SJCRH30 (cell line): ENCODE measurements at regions not wholly inside any gene's neighbourhood (a gene's known extent, or its start where the extent isn't known, plus 50 kb on each side); places are given as distances from the start of the nearest gene placed in this dataset.
A peak's percentile ranks its signal among the peaks of the same experiment; 100 is the strongest.

ENCODE experiments used
- DNase-seq, 2 experiments: peaks; one replicate each; pipeline ENCODE4 v3.0.0-alpha.2; 2015 to 2020
- H3K27ac ChIP-seq: fragments of 250-450 bp; sonication (Bioruptor Pico); 2 replicates; pipeline ENCODE4 v1.5.1; 2020; ENCODE audit warnings: mild to moderate bottlenecking, moderate library complexity
- H3K27me3 ChIP-seq: fragments of 250-450 bp; sonication (Bioruptor Pico); 2 replicates; pipeline ENCODE4 v1.5.1; 2020; ENCODE audit warnings: mild to moderate bottlenecking, moderate library complexity
- H3K36me3 ChIP-seq: fragments of 250-450 bp; sonication (Bioruptor Pico); 2 replicates; pipeline ENCODE4 v1.5.1; 2020; ENCODE audit warnings: mild to moderate bottlenecking, moderate library complexity
- H3K4me1 ChIP-seq: fragments of 250-450 bp; sonication (Bioruptor Pico); 2 replicates; pipeline ENCODE4 v1.5.1; 2020; ENCODE audit warnings: mild to moderate bottlenecking, moderate library complexity
- H3K4me3 ChIP-seq: fragments of 250-450 bp; sonication (Bioruptor Pico); 2 replicates; pipeline ENCODE4 v1.5.1; 2020; ENCODE audit warnings: mild to moderate bottlenecking, moderate library complexity
- H3K9me3 ChIP-seq: fragments of 250-450 bp; sonication (Bioruptor Pico); replicated peaks from 2 replicates; pipeline ENCODE4 v1.5.1; 2020; ENCODE audit warnings: mild to moderate bottlenecking, moderate library complexity

- Histone ChIP-seq H3K9me3 (no peaks in the 10 kb centered on the region), H3K4me1 (peaks cover 57% of the 10 kb centered on the region), H3K27me3 (no peaks in the 10 kb centered on the region), H3K27ac (peak overlapping the region; percentile 92), H3K4me3 (peak overlapping the region; percentile 10; the same call in 1 of the 2 replicates), H3K36me3 (no peaks in the 10 kb centered on the region)
- peak; percentile 85 to 87 for DNase-seq
These were observed 61.4 kb upstream of the KLF13 start for GRCh38 chr15:31265090-31265870.

GRCh38 chr15:31265871-31266711, 60.5 kb upstream of the KLF13 start:
- Histone ChIP-seq H3K27me3 (no peaks in the 10 kb centered on the region), H3K4me3 (peak overlapping the region; percentile 11; the same call in 1 of the 2 replicates), H3K9me3 (no peaks in the 10 kb centered on the region), H3K27ac (peak overlapping the region; percentile 92), H3K36me3 (no peaks in the 10 kb centered on the region), H3K4me1 (peaks cover 57% of the 10 kb centered on the region)
- peak; percentile 95 to 97 for DNase-seq

GRCh38 chr15:31266712-31267111, 59.9 kb upstream of the KLF13 start:
- Histone ChIP-seq H3K27ac (peak overlapping the region; percentile 92), H3K36me3 (no peaks in the 10 kb centered on the region), H3K4me3 (peak overlapping the region; percentile 11; the same call in 1 of the 2 replicates), H3K9me3 (no peaks in the 10 kb centered on the region), H3K4me1 (peaks cover 54% of the 10 kb centered on the region), H3K27me3 (no peaks in the 10 kb centered on the region)
- peak in 1 of 2 experiments; percentile 81 for DNase-seq

- no peaks in the 10 kb centered on the region for H3K27me3 ChIP-seq
- peak; percentile 41 to 51 for DNase-seq
- H3K4me3 ChIP-seq = peak overlapping the region; percentile 11; the same call in 1 of the 2 replicates
- H3K4me1 ChIP-seq = peaks cover 54% of the 10 kb centered on the region
- peak overlapping the region; percentile 92 for H3K27ac ChIP-seq
- no peaks in the 10 kb centered on the region for H3K9me3 ChIP-seq
- no peaks in the 10 kb centered on the region for H3K36me3 ChIP-seq
These were observed 59.2 kb upstream of the KLF13 start for GRCh38 chr15:31267161-31268107.

- no peak for DNase-seq
- Histone ChIP-seq H3K36me3 (no peaks in the 10 kb centered on the region), H3K9me3 (no peaks in the 10 kb centered on the region), H3K4me1 (peaks cover 60% of the 10 kb centered on the region), H3K4me3 (no peak overlapping the region), H3K27ac (no peak overlapping the region), H3K27me3 (no peaks in the 10 kb centered on the region)
These were observed 58.5 kb upstream of the KLF13 start for GRCh38 chr15:31268108-31268501.

- no peaks in the 10 kb centered on the region for H3K36me3 ChIP-seq
- no peak overlapping the region for H3K4me3 ChIP-seq
- H3K27me3 ChIP-seq = no peaks in the 10 kb centered on the region
- H3K27ac ChIP-seq = no peak overlapping the region
- no peaks in the 10 kb centered on the region for H3K9me3 ChIP-seq
- peak in 1 of 2 experiments; percentile 44 for DNase-seq
- H3K4me1 ChIP-seq = peaks cover 64% of the 10 kb centered on the region
These were observed 57.5 kb upstream of the KLF13 start for GRCh38 chr15:31268911-31269784.

- Histone ChIP-seq H3K9me3 (no peaks in the 10 kb centered on the region), H3K4me3 (no peak overlapping the region), H3K27ac (no peak overlapping the region), H3K27me3 (no peaks in the 10 kb centered on the region), H3K4me1 (peaks cover 62% of the 10 kb centered on the region), H3K36me3 (no peaks in the 10 kb centered on the region)
- no peak for DNase-seq
These were observed 56.6 kb upstream of the KLF13 start for GRCh38 chr15:31269816-31270575.

GRCh38 chr15:31270767-31271166, 55.9 kb upstream of the KLF13 start:
- Histone ChIP-seq H3K27ac (no peak overlapping the region), H3K27me3 (no peaks in the 10 kb centered on the region), H3K36me3 (no peaks in the 10 kb centered on the region), H3K4me1 (peaks cover 62% of the 10 kb centered on the region), H3K4me3 (no peak overlapping the region), H3K9me3 (no peaks in the 10 kb centered on the region)
- DNase-seq = peak in 1 of 2 experiments; percentile 58

GRCh38 chr15:31271224-31271635, 55.4 kb upstream of the KLF13 start:
- Histone ChIP-seq H3K27ac (no peak overlapping the region), H3K27me3 (no peaks in the 10 kb centered on the region), H3K9me3 (no peaks in the 10 kb centered on the region), H3K36me3 (no peaks in the 10 kb centered on the region), H3K4me3 (no peak overlapping the region), H3K4me1 (peaks cover 59% of the 10 kb centered on the region)
- no peak for DNase-seq

GRCh38 chr15:31271711-31272557, 54.7 kb upstream of the KLF13 start:
- H3K27me3 ChIP-seq = no peaks in the 10 kb centered on the region
- no peak for DNase-seq
- no peak overlapping the region for H3K4me3 ChIP-seq
- H3K9me3 ChIP-seq = no peaks in the 10 kb centered on the region
- H3K27ac ChIP-seq = no peak overlapping the region
- no peaks in the 10 kb centered on the region for H3K36me3 ChIP-seq
- H3K4me1 ChIP-seq = peaks cover 54% of the 10 kb centered on the region

GRCh38 chr15:31272558-31273257, 53.9 kb upstream of the KLF13 start:
- H3K36me3 ChIP-seq = no peaks in the 10 kb centered on the region
- peaks cover 47% of the 10 kb centered on the region for H3K4me1 ChIP-seq
- no peaks in the 10 kb centered on the region for H3K9me3 ChIP-seq
- no peaks in the 10 kb centered on the region for H3K27me3 ChIP-seq
- H3K27ac ChIP-seq = peak overlapping the region; percentile 77; the same call in 1 of the 2 replicates
- no peak for DNase-seq
- no peak overlapping the region for H3K4me3 ChIP-seq
